HG03575 (cell line): ENCODE measurements at regions not wholly inside any gene's neighbourhood (a gene's known extent, or its start where the extent isn't known, plus 50 kb on each side); places are given as distances from the start of the nearest gene placed in this dataset.

Source experiments
- ATAC-seq: cut with Tn5 transposase; IDR thresholded peaks from one replicate; pipeline ENCODE4 v1.9.1; 2021; ENCODE audit not compliant: unreplicated experiment, insufficient number of reproducible peaks, low FRiP score; ENCODE audit errors: extremely low read depth

DNA sequence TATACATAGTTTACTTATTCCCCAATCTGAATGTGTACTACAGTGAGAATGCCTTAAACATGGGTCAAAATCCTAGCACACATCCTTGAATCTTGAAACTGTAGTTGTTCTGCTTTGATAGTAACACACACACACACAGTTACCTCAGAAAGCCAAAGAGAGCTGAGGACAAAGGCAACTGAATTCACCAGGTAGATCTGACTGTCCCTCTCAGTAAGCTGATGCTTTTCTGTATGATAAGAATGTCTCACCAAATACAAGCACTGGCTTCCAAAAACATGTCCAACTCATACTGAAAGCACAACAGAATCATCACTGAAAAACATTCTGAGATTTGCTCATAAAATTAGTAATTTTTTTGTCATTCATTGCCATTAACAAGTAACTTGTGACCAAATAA, 104.3 kb upstream of the DYNLRB2 start:
- ATAC-seq = no peak

DNA sequence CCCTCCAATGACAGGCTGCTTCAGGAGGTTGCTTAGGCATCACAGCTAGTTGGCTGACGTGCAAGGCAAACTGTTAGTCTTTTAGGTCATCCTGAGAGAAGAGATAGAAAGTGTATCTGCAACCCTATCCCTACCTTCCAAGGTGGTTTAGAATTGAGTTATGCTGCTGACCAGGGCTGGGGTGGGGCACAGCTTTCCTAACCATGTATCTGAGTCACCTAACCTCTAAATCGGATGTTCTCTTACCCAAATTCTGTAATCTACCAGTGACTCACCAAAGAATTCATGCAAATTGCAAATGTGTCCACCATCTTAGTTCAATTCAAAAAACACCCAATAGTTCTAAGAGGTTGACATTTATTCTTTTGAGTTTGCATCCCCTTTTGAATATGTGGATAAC, 107.2 kb upstream of the DYNLRB2 start:
- ATAC-seq = no peak

DNA sequence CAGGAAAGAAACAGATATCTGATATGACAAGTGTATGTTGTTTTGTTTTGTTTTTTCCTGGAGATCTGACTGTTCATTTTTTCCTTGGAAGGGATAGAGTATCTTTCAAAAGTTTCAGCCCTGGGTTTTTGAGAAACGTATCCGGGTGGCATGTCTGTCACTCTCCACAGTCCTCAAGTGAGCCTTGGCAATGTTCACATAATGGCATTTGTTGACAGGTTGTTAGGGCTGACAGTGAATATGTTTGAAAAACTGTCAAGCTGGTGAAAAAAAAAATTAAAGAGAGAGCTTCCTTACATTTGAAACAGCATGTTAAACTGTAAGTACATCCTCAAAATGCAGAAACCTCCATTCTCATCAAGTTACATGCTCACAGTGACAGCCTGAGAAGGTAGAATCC, 113.0 kb upstream of the DYNLRB2 start:
- ATAC-seq = no peak

- no peak for ATAC-seq
Measured at GRCh38 chr16:80418517-80419355, 122.1 kb upstream of the DYNLRB2 start.

- no peak for ATAC-seq
Measured at GRCh38 chr16:80417706-80418271, 123.0 kb upstream of the DYNLRB2 start.

- ATAC-seq = no peak
Measured at GRCh38 chr16:80408014-80408413, 132.8 kb upstream of the DYNLRB2 start.

DNA sequence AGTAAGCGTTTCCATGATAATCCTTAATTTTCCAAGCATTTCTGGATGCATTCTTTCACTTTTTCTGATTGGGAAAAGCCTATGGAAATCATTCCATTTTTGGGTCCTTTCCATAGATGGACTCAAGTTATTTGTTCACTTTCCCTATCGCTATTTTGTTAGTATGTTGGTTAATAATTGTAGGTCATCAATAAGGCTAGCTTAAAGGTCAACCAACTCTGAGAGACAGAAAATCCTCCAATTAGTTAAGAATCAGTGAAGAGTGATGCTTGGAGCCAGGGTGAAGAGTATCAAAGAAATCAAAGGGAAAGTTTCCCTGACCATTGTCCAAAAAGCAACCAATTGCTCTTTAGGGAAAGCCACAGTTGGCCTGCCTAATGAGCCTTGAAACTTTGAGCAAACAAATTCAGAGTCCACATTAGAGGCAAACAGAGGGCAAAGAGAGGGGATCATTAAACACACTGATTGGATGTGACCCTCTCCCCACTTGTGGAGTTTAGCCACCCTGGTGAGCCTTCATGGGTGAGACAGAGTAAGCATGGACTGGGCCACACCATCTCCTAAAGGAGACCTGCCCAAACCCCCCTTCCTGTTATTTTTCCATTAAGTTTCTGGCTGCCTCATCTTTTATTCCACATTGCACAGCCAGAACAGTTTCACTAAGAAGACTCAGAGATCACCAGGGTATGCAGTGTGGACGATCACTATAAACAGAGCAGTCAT, 133.4 kb upstream of the DYNLRB2 start:
- ATAC-seq = no peak

- no peak for ATAC-seq
Measured at GRCh38 chr16:80404847-80405246, 135.9 kb upstream of the DYNLRB2 start.

- no peak for ATAC-seq
Measured at GRCh38 chr16:80403894-80404293, 136.9 kb upstream of the DYNLRB2 start.

- no peak for ATAC-seq
Measured at GRCh38 chr16:80390871-80391489, 149.8 kb upstream of the DYNLRB2 start.

DNA sequence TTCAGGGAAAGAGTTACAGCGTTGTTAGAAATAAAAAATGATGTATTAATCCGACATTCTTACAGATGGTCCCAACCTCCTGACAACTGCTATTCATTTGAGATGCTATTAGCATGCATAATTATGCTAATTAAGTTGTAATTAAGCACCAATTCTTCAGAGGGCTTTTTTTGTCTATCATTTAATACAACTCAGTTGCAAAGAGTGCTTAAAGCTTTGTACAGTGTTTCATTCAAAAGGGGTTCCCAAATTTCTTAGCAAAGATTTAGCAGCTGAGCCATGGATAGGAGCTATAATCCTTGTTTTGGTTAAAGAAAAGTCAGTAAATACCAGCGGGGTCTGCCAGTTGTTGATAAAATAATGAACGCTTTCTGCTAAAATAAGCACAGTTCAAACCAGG, 150.7 kb upstream of the DYNLRB2 start:
- no peak for ATAC-seq

DNA sequence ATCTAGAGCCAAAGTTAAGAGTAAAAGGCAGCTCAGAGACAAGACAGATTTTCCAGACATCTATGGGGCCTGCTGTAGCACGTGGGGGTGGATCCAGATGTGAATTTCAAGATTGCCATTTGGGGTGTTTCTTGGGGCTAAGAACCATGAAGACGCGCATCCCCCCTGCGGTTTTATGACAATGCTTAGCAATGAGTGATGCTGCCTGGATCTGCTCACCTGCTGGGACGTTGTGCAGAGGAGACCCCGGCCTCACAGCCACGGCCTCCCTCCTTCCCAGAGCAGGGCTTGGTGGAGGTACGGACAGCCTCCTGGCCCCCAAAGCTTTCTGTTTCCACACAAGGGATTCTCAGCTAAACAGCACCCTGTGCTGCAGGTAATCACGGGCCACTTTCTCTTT, 151.5 kb upstream of the DYNLRB2 start:
- no peak for ATAC-seq

DNA sequence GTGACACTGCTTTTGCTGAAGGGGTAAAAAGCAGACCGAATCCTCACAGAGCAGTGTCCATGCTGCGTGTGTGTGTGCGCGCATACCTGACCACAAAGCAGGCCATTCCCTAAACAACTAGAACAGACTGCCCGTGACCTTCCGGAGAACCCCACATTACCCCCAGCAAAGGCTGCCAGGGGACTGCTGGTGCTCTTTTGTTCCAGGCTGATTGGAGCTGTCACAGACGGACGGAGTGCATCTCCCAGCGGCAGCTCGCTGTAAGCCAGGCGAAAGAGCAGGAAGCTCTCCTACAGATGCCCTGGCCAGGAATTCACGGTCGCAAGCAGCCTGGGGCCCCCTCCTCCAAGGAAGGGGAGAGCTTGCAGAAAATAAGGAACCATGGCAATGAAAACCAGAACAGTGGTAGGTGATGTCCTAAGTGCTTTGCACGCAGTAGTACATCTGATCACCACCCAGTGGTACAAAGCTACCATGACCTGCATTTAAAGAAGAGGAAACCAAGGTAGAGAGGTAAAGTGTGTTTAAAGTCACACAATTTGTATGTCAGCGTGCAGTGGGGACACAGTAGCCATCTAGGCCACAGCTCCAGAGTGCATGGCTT, 153.4 kb upstream of the DYNLRB2 start:
- no peak for ATAC-seq

GRCh38 chr16:80384862-80385261, 155.9 kb upstream of the DYNLRB2 start:
- no peak for ATAC-seq

DNA sequence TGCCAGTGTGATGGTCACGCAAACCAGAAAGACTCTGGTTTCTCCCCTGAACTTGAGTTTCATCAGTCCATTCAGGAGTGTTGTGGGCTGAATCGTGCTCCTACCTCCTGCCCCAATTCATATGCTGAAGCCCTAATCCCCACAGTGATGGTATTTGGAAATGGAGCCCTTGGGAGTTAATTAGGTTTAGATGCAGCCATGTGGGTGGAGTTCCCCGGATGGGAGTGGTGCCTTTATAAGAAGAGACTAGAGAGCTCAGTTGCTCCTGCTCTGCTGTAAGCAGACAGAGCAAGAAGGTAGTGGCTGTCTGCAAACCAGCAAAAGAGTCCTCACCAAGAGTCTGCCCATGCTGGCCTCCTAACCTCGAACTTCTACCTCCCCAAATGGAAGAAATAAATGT, 160.3 kb upstream of the DYNLRB2 start:
- ATAC-seq = no peak

DNA sequence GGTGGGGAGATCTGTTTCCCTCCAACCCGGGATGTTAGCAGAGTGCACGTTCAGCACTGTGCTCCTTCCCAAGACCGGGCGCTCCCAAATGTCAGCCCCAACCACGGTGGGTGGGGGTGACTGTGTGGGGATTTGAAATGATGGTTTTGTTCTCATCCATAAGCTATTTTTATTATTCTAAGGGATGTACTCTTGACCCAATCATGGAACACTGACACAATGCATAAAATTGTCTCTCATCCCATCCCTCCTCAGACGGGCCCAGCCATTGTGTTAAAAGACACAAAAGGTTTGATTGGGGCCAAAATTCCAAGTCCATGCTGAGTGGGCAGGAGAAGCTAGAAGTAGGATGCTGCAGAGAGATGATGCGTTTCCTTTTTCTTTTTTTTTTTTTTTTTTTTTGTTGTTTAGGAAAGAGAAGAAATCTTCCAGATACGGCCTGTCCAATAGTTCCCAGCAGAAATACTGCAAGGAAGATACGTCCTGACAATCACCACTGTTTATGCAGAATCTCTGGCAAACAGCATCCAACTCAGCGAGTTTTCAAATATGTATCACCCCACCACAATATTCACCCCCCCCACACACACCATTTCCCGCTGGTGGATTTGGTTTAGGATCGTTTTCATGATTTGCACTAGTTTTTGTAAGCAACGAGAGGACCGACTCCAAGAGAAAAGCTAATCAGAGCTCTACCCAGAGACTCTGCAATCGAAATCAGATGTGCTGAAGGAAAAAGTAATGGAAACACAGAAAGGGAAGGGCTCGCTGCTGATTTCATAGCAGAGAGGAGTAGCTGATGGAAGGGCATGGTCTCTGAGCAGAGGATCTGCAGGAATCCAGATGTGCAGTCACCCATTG, 163.5 kb upstream of the DYNLRB2 start:
- no peak for ATAC-seq

DNA sequence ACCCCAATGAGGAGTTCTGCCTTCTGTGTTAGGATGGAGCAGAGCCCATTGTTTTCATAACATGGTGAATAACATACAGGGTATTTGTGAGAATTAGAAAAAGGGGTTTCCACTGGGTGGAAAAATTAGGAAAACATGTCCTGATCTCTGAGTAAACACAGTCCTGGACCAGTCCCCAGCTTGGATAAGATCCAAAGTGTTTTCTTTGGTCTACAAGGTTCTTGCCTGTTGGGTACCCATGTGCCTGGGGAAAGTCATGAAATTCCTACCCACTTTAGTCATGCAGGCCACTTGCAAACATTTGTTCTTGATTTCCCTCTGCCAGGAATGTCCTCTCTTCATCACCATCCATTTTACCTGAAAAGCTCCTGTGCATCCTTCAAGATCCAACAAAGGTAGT, 164.8 kb upstream of the DYNLRB2 start:
- ATAC-seq = no peak

GRCh38 chr16:80375513-80375912, 165.3 kb upstream of the DYNLRB2 start:
- no peak for ATAC-seq

DNA sequence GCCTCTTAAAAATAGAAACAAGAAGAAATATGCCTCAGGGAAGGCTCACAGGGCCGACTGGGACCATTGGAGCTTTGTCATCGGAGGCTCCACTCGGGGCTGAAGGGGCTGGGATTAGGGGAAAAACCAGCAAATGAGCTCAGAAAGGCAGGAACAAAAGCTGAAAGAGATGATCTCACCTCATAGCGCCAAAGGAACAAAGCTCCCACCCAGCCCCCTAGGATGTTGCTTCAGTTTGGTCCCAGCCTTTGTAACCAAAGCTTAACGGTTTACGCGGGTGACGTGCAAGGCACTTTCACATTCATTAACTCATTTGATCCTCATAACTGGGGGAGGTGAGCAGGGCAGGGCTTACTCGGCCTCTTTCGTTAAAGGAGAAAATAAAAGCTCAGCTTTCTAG, 168.5 kb upstream of the DYNLRB2 start:
- ATAC-seq = no peak
